Type B pancreatic cell (in vitro differentiated cells): ENCODE measurements at regions not wholly inside any gene's neighbourhood (a gene's known extent, or its start where the extent isn't known, plus 50 kb on each side); places are given as distances from the start of the nearest gene placed in this dataset.
"Not testable (repeated sequence)": the region's sequence is repeated elsewhere in the genome, so short reads cannot be mapped to it uniquely, and the experiment has no call there.

Experiments
- DNase-seq: peaks from one replicate; pipeline ENCODE4 v3.0.0; 2021; ENCODE audit warnings: mixed read lengths; ENCODE audit not compliant: unreplicated experiment; ENCODE audit errors: extremely low spot score
- H3K27ac Mint-ChIP-seq: 2 replicates; pipeline ENCODE4 v1.8.0; 2021; ENCODE audit warnings: mild to moderate bottlenecking, mixed read lengths
- H3K27me3 Mint-ChIP-seq: 2 replicates; pipeline ENCODE4 v1.8.0; 2021; ENCODE audit warnings: mixed read lengths
- H3K36me3 Mint-ChIP-seq: 2 replicates; pipeline ENCODE4 v1.8.0; 2021; ENCODE audit warnings: mixed read lengths
- H3K4me1 Mint-ChIP-seq: one replicate; pipeline ENCODE4 v1.8.0; 2021; ENCODE audit warnings: mixed read lengths; ENCODE audit not compliant: unreplicated experiment
- H3K4me3 Mint-ChIP-seq: 2 replicates; pipeline ENCODE4 v1.8.0; 2021; ENCODE audit warnings: mild to moderate bottlenecking, mixed read lengths
- H3K9me3 Mint-ChIP-seq: 2 replicates; pipeline ENCODE4 v1.8.0; 2021; ENCODE audit warnings: mixed read lengths
- CTCF ChIP-seq: fragments of 200-600 bp; sonication (generic); conservative IDR thresholded peaks from 2 replicates; pipeline ENCODE4 v1.5.0; 2021; ENCODE audit warnings: antibody characterized with exemption, mild to moderate bottlenecking

GRCh38 chr2:224098481-224099230 is 59.6 kb upstream of the SERPINE2 start:
- no peak overlapping the region for H3K27ac Mint-ChIP-seq
- no peak overlapping the region for H3K4me3 Mint-ChIP-seq
- H3K36me3 Mint-ChIP-seq = no peaks in the 10 kb centered on the region
- DNase-seq = no peak
- no peak for TF ChIP-seq CTCF
- H3K9me3 Mint-ChIP-seq = no peaks in the 10 kb centered on the region
- H3K27me3 Mint-ChIP-seq = peaks cover 38% of the 10 kb centered on the region
- no peaks in the 10 kb centered on the region for H3K4me1 Mint-ChIP-seq

GRCh38 chr2:224094413-224094812 is 55.3 kb upstream of the SERPINE2 start:
- Mint-ChIP-seq H3K4me3 (no peak overlapping the region), H3K27ac (no peak overlapping the region), H3K4me1 (no peaks in the 10 kb centered on the region), H3K9me3 (no peaks in the 10 kb centered on the region), H3K27me3 (peaks cover 35% of the 10 kb centered on the region), H3K36me3 (no peaks in the 10 kb centered on the region)
- no peak for DNase-seq
- TF ChIP-seq CTCF = no peak

- H3K4me1 Mint-ChIP-seq, H3K27ac Mint-ChIP-seq, H3K36me3 Mint-ChIP-seq, DNase-seq, H3K9me3 Mint-ChIP-seq, H3K4me3 Mint-ChIP-seq: not testable (repeated sequence)
- H3K27me3 Mint-ChIP-seq = peaks cover 23% of the 10 kb centered on the region
These were observed 52.6 kb upstream of the SERPINE2 start for GRCh38 chr2:224091671-224092070.

GRCh38 chr2:224089606-224090005 is 50.5 kb upstream of the SERPINE2 start:
- DNase-seq, H3K36me3 Mint-ChIP-seq, H3K27ac Mint-ChIP-seq, H3K4me3 Mint-ChIP-seq, H3K4me1 Mint-ChIP-seq, H3K9me3 Mint-ChIP-seq: not testable (repeated sequence)
- peaks cover 13% of the 10 kb centered on the region for H3K27me3 Mint-ChIP-seq
